Stomach (tissue), 4 donors: ENCODE measurements at regions not wholly inside any gene's neighbourhood (a gene's known extent, or its start where the extent isn't known, plus 50 kb on each side); places are given as distances from the start of the nearest gene placed in this dataset.

ENCODE experiments used
- CTCF ChIP-seq, 7 experiments: fragments of 450-650 bp in 4 of 7; fragments of 200-600 bp in 3 of 7; sonication (generic) in 3 of 7; IDR thresholded peaks; one replicate each; pipeline ENCODE4 v1.5.1; 2016 to 2019; ENCODE audit warnings: antibody characterized with exemption in 7 of 7, control low read depth in 2 of 7, mild to moderate bottlenecking in 1 of 7
- EP300 ChIP-seq: sonication (generic); formaldehyde crosslinking; IDR thresholded peaks from one replicate; pipeline ENCODE4 v1.6.1; 2017; ENCODE audit warnings: antibody characterized with exemption
- POLR2A ChIP-seq, 4 donors: fragments of 450-650 bp; IDR thresholded peaks; one replicate each; pipeline ENCODE4 v1.6.1; 2016; ENCODE audit warnings: antibody characterized with exemption in 4 of 4, control low read depth in 2 of 4, mild to moderate bottlenecking in 1 of 4, moderate library complexity in 1 of 4
- POLR2AphosphoS5 ChIP-seq, 3 donors: sonication (generic); formaldehyde crosslinking; IDR thresholded peaks; one replicate each; pipeline ENCODE4 v1.6.1; 2016; ENCODE audit warnings: antibody characterized with exemption in 3 of 3

GRCh38 chr11:91876746-91877145 lies 347.9 kb upstream of the FAT3 start:
- no peak for TF ChIP-seq POLR2A (IDR thresholded peaks at IDR 0.05)
- no peak for TF ChIP-seq CTCF (IDR thresholded peaks at IDR 0.05)
- no peak for TF ChIP-seq EP300
- no peak for TF ChIP-seq POLR2AphosphoS5 (IDR thresholded peaks at IDR 0.05)
